MM.1S (cell line): ENCODE measurements at regions not wholly inside any gene's neighbourhood (a gene's known extent, or its start where the extent isn't known, plus 50 kb on each side); places are given as distances from the start of the nearest gene placed in this dataset.

Experiments used
- EZH2 ChIP-seq: fragments of 300-600 bp; sonication (generic); optimal IDR thresholded peaks from 2 replicates; pipeline ENCODE3; 2017; ENCODE audit warnings: low read depth, mild to moderate bottlenecking, antibody characterized with exemption, low read length, mixed read lengths
- EZH2phosphoT487 ChIP-seq: fragments of 300-600 bp; sonication (generic); IDR thresholded peaks from 2 replicates; pipeline ENCODE4 v1.6.1; 2018; ENCODE audit warnings: antibody characterized with exemption, low read length
- TF ChIP-seq, protein P1 (sequence below): fragments of 300-600 bp; sonication (generic); IDR thresholded peaks from 2 replicates; pipeline ENCODE4 v1.5.1; 2016; ENCODE audit warnings: antibody characterized with exemption, low read length, mixed read lengths

DNA sequence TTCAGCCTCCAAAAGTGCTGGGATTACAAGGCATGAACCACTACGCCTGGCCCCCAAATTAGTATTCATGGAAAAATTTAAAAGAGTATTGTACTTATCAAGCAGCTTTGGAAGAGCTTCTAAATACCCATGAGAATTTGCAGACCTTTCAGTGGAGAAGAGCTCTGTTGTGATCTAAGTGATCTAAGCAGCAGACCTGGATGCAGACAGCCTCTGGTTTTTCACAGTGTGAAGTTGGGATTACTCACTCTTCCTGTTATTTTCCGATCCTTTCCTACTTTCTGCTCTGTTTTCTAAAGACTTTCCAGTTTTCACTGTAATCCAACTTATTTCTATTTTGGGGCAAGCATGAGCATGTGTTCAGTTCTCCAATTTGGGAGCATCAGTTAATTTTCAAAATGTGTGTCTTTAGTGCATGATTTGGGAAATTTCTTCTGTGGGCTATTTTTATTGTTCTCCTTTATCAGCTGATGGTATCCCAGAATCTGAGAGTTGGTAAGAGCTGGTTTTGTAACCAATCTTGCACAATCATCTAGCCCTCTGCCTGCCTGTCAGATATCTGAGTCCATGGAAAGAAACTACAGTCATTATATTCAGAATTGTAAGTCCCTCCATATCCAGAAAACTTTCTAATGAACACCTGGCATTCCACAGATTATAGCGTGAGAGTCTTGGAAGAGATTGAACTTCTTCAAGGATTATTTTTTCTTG is 207.7 kb upstream of the DTNBP1 start:
- no peak for TF ChIP-seq EZH2phosphoT487
- TF ChIP-seq, protein P1, sequence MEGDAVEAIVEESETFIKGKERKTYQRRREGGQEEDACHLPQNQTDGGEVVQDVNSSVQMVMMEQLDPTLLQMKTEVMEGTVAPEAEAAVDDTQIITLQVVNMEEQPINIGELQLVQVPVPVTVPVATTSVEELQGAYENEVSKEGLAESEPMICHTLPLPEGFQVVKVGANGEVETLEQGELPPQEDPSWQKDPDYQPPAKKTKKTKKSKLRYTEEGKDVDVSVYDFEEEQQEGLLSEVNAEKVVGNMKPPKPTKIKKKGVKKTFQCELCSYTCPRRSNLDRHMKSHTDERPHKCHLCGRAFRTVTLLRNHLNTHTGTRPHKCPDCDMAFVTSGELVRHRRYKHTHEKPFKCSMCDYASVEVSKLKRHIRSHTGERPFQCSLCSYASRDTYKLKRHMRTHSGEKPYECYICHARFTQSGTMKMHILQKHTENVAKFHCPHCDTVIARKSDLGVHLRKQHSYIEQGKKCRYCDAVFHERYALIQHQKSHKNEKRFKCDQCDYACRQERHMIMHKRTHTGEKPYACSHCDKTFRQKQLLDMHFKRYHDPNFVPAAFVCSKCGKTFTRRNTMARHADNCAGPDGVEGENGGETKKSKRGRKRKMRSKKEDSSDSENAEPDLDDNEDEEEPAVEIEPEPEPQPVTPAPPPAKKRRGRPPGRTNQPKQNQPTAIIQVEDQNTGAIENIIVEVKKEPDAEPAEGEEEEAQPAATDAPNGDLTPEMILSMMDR = no peak
- no peak for TF ChIP-seq EZH2
